IMR-90 (cell line): ENCODE measurements at regions not wholly inside any gene's neighbourhood (a gene's known extent, or its start where the extent isn't known, plus 50 kb on each side); places are given as distances from the start of the nearest gene placed in this dataset.

Experiments
- ATAC-seq: fragments of 200-7000 bp; cut with Tn5 transposase; 2 replicates; pipeline ENCODE4 v1.9.1; 2020; ENCODE audit warnings: low read depth, mild to moderate bottlenecking, moderate library complexity
- BruUV-seq: library from RNA; stranded (reverse); fragments of 400-500 nt; replicated peaks from 2 replicates; lab custom pipeline; 2021; lab: Mats Ljungman, UMichigan
- CTCF ChIA-PET: fragments of 300-600 bp; formaldehyde crosslinking; extraction: SDS; loops from one replicate; lab custom pipeline; 2021; ENCODE audit warnings: antibody characterized with exemption; lab: Yijun Ruan, JAX
- POLR2A ChIA-PET: fragments of 300-600 bp; sonication (Branson Sonifier 250); formaldehyde crosslinking; loops from one replicate; lab custom pipeline; 2022; ENCODE audit warnings: antibody characterized with exemption; ENCODE audit not compliant: unreplicated experiment; lab: Charles Lee
- DNase-seq: peaks from one replicate; pipeline ENCODE4 v3.0.0; 2013
- H2AFZ ChIP-seq: replicated peaks from 2 replicates; pipeline ENCODE3; 2013; ENCODE audit warnings: low read length, mild to moderate bottlenecking; ENCODE audit not compliant: poor library complexity
- H2AK5ac ChIP-seq: 2 replicates; pipeline ENCODE4 v1.6.1; 2013; ENCODE audit warnings: low read depth, low read length, inconsistent platforms
- H2AK9ac ChIP-seq: replicated peaks from 2 replicates; pipeline ENCODE3; 2013; ENCODE audit warnings: mild to moderate bottlenecking, low read depth, low read length, moderate library complexity; ENCODE audit not compliant: poor library complexity
- H2BK120ac ChIP-seq: 2 replicates; pipeline ENCODE4 v1.6.1; 2013; ENCODE audit warnings: low read depth, low read length, inconsistent platforms
- H2BK15ac ChIP-seq: 3 replicates; pipeline ENCODE4 v1.6.1; 2013; ENCODE audit warnings: low read depth, low read length, inconsistent platforms
- H2BK20ac ChIP-seq: 2 replicates; pipeline ENCODE4 v1.6.1; 2013; ENCODE audit warnings: low read depth, mild to moderate bottlenecking, inconsistent platforms, low read length, moderate library complexity
- H2BK5ac ChIP-seq: 2 replicates; pipeline ENCODE4 v1.6.1; 2013; ENCODE audit warnings: mild to moderate bottlenecking, low read depth, low read length, inconsistent platforms; ENCODE audit not compliant: poor library complexity, severe bottlenecking
- H3K14ac ChIP-seq: replicated peaks from 2 replicates; pipeline ENCODE4 v1.6.1; 2013; ENCODE audit warnings: low read depth, low read length, inconsistent platforms
- H3K18ac ChIP-seq: 2 replicates; pipeline ENCODE4 v1.6.1; 2013; ENCODE audit warnings: low read depth, low read length, control low read depth
- H3K23ac ChIP-seq: 2 replicates; pipeline ENCODE4 v1.6.1; 2013; ENCODE audit warnings: low read depth, low read length, inconsistent platforms
- H3K27ac ChIP-seq: 2 replicates; pipeline ENCODE4 v1.5.1; 2013; ENCODE audit warnings: mild to moderate bottlenecking, control low read depth, low read length; ENCODE audit not compliant: insufficient read depth
- H3K27me3 ChIP-seq: 2 replicates; pipeline ENCODE4 v1.6.1; 2013; ENCODE audit warnings: low read length; ENCODE audit not compliant: control insufficient read depth, insufficient read depth
- H3K36me3 ChIP-seq: 2 replicates; pipeline ENCODE4 v1.6.1; 2013; ENCODE audit warnings: low read length, mixed read lengths; ENCODE audit not compliant: control insufficient read depth, insufficient read depth
- H3K4ac ChIP-seq: 2 replicates; pipeline ENCODE4 v1.6.1; 2013; ENCODE audit warnings: low read depth, low read length, inconsistent platforms
- H3K4me1 ChIP-seq: 2 replicates; pipeline ENCODE4 v1.6.1; 2013; ENCODE audit warnings: low read length, mixed read lengths; ENCODE audit not compliant: control insufficient read depth, insufficient read depth
- H3K4me2 ChIP-seq: 2 replicates; pipeline ENCODE4 v1.6.1; 2013; ENCODE audit warnings: low read depth, mild to moderate bottlenecking, control low read depth, low read length, moderate library complexity
- H3K4me3 ChIP-seq: 2 replicates; pipeline ENCODE4 v1.5.1; 2013; ENCODE audit warnings: low read depth, mild to moderate bottlenecking, control low read depth, low read length, moderate library complexity; ENCODE audit not compliant: insufficient read depth
- H3K56ac ChIP-seq: 2 replicates; pipeline ENCODE4 v1.6.1; 2013; ENCODE audit warnings: low read length, inconsistent platforms; ENCODE audit not compliant: insufficient read depth; ENCODE audit errors: extremely low read depth
- H3K79me1 ChIP-seq, 2 experiments: 2 replicates each; pipeline ENCODE4 v1.6.1; 2013; ENCODE audit warnings: low read length in 2 of 2, inconsistent platforms in 1 of 2, low read depth in 1 of 2
- H3K9ac ChIP-seq: 2 replicates; pipeline ENCODE4 v1.6.1; 2013; ENCODE audit warnings: low read depth, low read length, control low read depth
- H3K9me1 ChIP-seq: 2 replicates; pipeline ENCODE4 v1.6.1; 2013; ENCODE audit warnings: low read length, inconsistent platforms; ENCODE audit not compliant: insufficient read depth
- H3K9me3 ChIP-seq: 2 replicates; pipeline ENCODE4 v1.6.1; 2013; ENCODE audit warnings: low read length; ENCODE audit not compliant: control insufficient read depth, insufficient read depth
- H4K20me1 ChIP-seq: 2 replicates; pipeline ENCODE4 v1.6.1; 2013; ENCODE audit warnings: low read length, inconsistent platforms; ENCODE audit not compliant: insufficient read depth
- H4K5ac ChIP-seq: 2 replicates; pipeline ENCODE4 v1.6.1; 2013; ENCODE audit warnings: mild to moderate bottlenecking, low read depth, low read length, control low read depth
- H4K8ac ChIP-seq, 2 experiments: 2 replicates each; pipeline ENCODE4 v1.6.1; 2013; ENCODE audit warnings: low read depth in 2 of 2, low read length in 2 of 2, control low read depth in 1 of 2, inconsistent platforms in 1 of 2
- H4K91ac ChIP-seq: 2 replicates; pipeline ENCODE4 v1.6.1; 2013; ENCODE audit warnings: low read depth, low read length, inconsistent platforms; ENCODE audit not compliant: insufficient read depth
- BHLHE40 ChIP-seq: fragments of 150-350 bp; IDR thresholded peaks from 2 replicates; pipeline ENCODE4 v1.6.1; 2016; ENCODE audit warnings: mild to moderate bottlenecking, low read depth, low read length
- CEBPB ChIP-seq: IDR thresholded peaks from 2 replicates; pipeline ENCODE4 v1.6.1; 2012; ENCODE audit warnings: low read depth, low read length, improper control_type of control experiment
- CHD1 ChIP-seq: IDR thresholded peaks from 2 replicates; pipeline ENCODE4 v1.6.1; 2012; ENCODE audit warnings: low read depth, low read length, improper control_type of control experiment
- ELK1 ChIP-seq: fragments of 150-350 bp; IDR thresholded peaks from 2 replicates; pipeline ENCODE4 v1.6.1; 2016; ENCODE audit warnings: low read depth, mild to moderate bottlenecking, low read length, moderate library complexity, borderline replicate concordance
- FOS ChIP-seq: fragments of 150-350 bp; IDR thresholded peaks from 2 replicates; pipeline ENCODE4 v1.6.1; 2016; ENCODE audit warnings: low read depth, low read length
- MAFK ChIP-seq: IDR thresholded peaks from 2 replicates; pipeline ENCODE4 v1.6.1; 2012; ENCODE audit warnings: low read depth, low read length, improper control_type of control experiment
- MAZ ChIP-seq: IDR thresholded peaks from 2 replicates; pipeline ENCODE4 v1.6.1; 2012; ENCODE audit warnings: low read depth, mild to moderate bottlenecking, low read length, improper control_type of control experiment, moderate library complexity, borderline replicate concordance
- MXI1 ChIP-seq: IDR thresholded peaks from 2 replicates; pipeline ENCODE4 v1.6.1; 2012; ENCODE audit warnings: low read depth, mild to moderate bottlenecking, low read length, moderate library complexity, borderline replicate concordance
- NFE2L2 ChIP-seq: fragments of 150-350 bp; IDR thresholded peaks from 2 replicates; pipeline ENCODE4 v1.6.1; 2016; ENCODE audit warnings: low read depth, mild to moderate bottlenecking, low read length
- POLR2A ChIP-seq: IDR thresholded peaks from 2 replicates; pipeline ENCODE4 v1.6.1; 2012; ENCODE audit warnings: mild to moderate bottlenecking, low read depth, low read length
- RAD21 ChIP-seq: IDR thresholded peaks from 2 replicates; pipeline ENCODE4 v1.6.1; 2012; ENCODE audit warnings: low read length, improper control_type of control experiment
- RCOR1 ChIP-seq: IDR thresholded peaks from 2 replicates; pipeline ENCODE4 v1.6.1; 2012; ENCODE audit warnings: mild to moderate bottlenecking, low read length, improper control_type of control experiment; ENCODE audit not compliant: insufficient replicate concordance
- RFX5 ChIP-seq: IDR thresholded peaks from 2 replicates; pipeline ENCODE4 v1.8.0; 2012; ENCODE audit warnings: low read depth, mild to moderate bottlenecking, low read length, moderate library complexity
- SMC3 ChIP-seq: fragments of 150-350 bp; IDR thresholded peaks from 2 replicates; pipeline ENCODE4 v1.6.1; 2016; ENCODE audit warnings: low read depth, mild to moderate bottlenecking, antibody characterized with exemption, low read length, moderate library complexity
- WGBS, 2 experiments: methylation state at CpG; one replicate each; pipeline versions ENCODE4 v1.1.5 to v1.1.7; 2013; ENCODE audit warnings: missing lambda C conversion rate in 2 of 2; ENCODE audit not compliant: insufficient read length in 1 of 2; ENCODE audit errors: extremely low coverage in 2 of 2; 5-methylcytosine and 5-hydroxymethylcytosine counted together
- dilution Hi-C: fragments of 300-500 bp; cut with HindIII; formaldehyde crosslinking; loops from one replicate; pipeline ENCODE4 v1.14.3; 2018; ENCODE audit warnings: low sequenced_read_pairs; ENCODE audit not compliant: unreplicated experiment
- in situ Hi-C: fragments of 300-500 bp; cut with MboI; formaldehyde crosslinking; loops from 3 replicates; pipeline ENCODE4 v1.14.3; 2019; ENCODE audit warnings: low sequenced_read_pairs, inconsistent platforms, mixed read lengths
- intact Hi-C: fragments of 100-400 bp; cut with micrococcal nuclease; formaldehyde crosslinking; loops from 2 replicates; pipeline ENCODE4 v1.10.0; 2022
- TF ChIP-seq, protein P1 (sequence below): fragments of 150-350 bp; IDR thresholded peaks from 2 replicates; pipeline ENCODE4 v1.6.1; 2017; ENCODE audit warnings: mild to moderate bottlenecking, antibody characterized with exemption, low read length, low read depth
- TF ChIP-seq, protein P2 (sequence below): conservative IDR thresholded peaks from 2 replicates; pipeline ENCODE4 v1.5.1; 2012; ENCODE audit warnings: mild to moderate bottlenecking, low read depth, low read length, improper control_type of control experiment

DNA sequence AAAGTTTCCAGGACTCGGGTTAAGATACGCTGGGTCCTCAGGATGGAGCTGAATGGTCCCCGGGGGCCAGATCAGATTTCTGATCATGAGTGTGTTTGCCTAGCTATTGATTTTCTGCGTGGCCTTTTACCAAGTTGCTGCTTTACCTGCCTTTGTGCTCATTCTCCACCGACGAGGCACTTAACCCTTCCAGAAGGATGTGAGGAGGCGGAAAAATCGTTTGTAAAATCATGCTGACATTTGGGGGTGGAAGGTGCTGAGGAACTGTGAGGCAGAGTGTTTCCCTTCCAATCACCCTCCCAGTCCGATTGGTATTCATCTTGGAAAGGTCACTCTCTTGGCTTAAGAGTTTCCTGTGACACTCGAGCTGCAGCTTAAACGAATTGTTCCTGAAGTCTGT, 337.1 kb upstream of the KAZN start:
- in situ Hi-C loops, result no loop called here
- H4K91ac ChIP-seq, result no peak overlapping the region
- H3K14ac ChIP-seq, result no peak overlapping the region
- ATAC-seq, result no peak
- CTCF ChIA-PET, result interaction anchor here (0.7 kb wide), 1 partner anchor 8 kb away, joined by 3 read pairs; no protein-coding TSS in a partner anchor
- WGBS, 2 experiments, result 44% methylated on average over 4 of the region's 11 CpGs; no CpG with 5 or more reads in 1 of the 2 experiments
- H3K27me3 ChIP-seq, result no peaks in the 10 kb centered on the region; the same call in 1 of the 2 replicates
- TF ChIP-seq NFE2L2 (no peak), RAD21 (no peak), RFX5 (no peak), MAZ (no peak), FOS (no peak), RCOR1 (no peak), BHLHE40 (no peak), MXI1 (no peak), ELK1 (no peak), MAFK (no peak), SMC3 (no peak), CEBPB (no peak), CHD1 (no peak), POLR2A (no peak)
- TF ChIP-seq, protein P1, sequence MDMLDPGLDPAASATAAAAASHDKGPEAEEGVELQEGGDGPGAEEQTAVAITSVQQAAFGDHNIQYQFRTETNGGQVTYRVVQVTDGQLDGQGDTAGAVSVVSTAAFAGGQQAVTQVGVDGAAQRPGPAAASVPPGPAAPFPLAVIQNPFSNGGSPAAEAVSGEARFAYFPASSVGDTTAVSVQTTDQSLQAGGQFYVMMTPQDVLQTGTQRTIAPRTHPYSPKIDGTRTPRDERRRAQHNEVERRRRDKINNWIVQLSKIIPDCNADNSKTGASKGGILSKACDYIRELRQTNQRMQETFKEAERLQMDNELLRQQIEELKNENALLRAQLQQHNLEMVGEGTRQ, result no peak
- TF ChIP-seq, protein P2, sequence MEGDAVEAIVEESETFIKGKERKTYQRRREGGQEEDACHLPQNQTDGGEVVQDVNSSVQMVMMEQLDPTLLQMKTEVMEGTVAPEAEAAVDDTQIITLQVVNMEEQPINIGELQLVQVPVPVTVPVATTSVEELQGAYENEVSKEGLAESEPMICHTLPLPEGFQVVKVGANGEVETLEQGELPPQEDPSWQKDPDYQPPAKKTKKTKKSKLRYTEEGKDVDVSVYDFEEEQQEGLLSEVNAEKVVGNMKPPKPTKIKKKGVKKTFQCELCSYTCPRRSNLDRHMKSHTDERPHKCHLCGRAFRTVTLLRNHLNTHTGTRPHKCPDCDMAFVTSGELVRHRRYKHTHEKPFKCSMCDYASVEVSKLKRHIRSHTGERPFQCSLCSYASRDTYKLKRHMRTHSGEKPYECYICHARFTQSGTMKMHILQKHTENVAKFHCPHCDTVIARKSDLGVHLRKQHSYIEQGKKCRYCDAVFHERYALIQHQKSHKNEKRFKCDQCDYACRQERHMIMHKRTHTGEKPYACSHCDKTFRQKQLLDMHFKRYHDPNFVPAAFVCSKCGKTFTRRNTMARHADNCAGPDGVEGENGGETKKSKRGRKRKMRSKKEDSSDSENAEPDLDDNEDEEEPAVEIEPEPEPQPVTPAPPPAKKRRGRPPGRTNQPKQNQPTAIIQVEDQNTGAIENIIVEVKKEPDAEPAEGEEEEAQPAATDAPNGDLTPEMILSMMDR, result no peak
- no peak overlapping the region for H3K56ac ChIP-seq
- H4K8ac ChIP-seq, result no peak overlapping the region
- no peak overlapping the region for H2AK5ac ChIP-seq
- POLR2A ChIA-PET, result no interaction called here
- no peak overlapping the region for H2BK5ac ChIP-seq
- dilution Hi-C loops, result no loop called here
- no peak overlapping the region for H2AK9ac ChIP-seq
- no peak overlapping the region for H3K4ac ChIP-seq
- intact Hi-C loops, result no loop called here
- H4K5ac ChIP-seq, result no peak overlapping the region
- H3K79me1 ChIP-seq, result no peaks in the 10 kb centered on the region
- no peak overlapping the region for H3K23ac ChIP-seq
- no peak overlapping the region for H2AFZ ChIP-seq
- no peak overlapping the region for H3K4me2 ChIP-seq
- H4K20me1 ChIP-seq, result no peaks in the 10 kb centered on the region
- no peaks in the 10 kb centered on the region for H3K36me3 ChIP-seq
- H3K18ac ChIP-seq, result no peak overlapping the region
- no peaks in the 10 kb centered on the region for H3K4me1 ChIP-seq
- no peak overlapping the region for H3K27ac ChIP-seq
- no peak overlapping the region for H2BK120ac ChIP-seq
- H2BK15ac ChIP-seq, result no peak overlapping the region
- no peak for DNase-seq
- H2BK20ac ChIP-seq, result no peak overlapping the region
- H3K9ac ChIP-seq, result no peak overlapping the region
- BruUV-seq, result no TSS peak
- peaks cover 7% of the 10 kb centered on the region for H3K9me3 ChIP-seq
- H3K9me1 ChIP-seq, result no peaks in the 10 kb centered on the region
- no peak overlapping the region for H3K4me3 ChIP-seq
